Ovary (tissue), 7 donors: ENCODE measurements at regions not wholly inside any gene's neighbourhood (a gene's known extent, or its start where the extent isn't known, plus 50 kb on each side); places are given as distances from the start of the nearest gene placed in this dataset.

Experiments
- DNase-seq, 5 donors: peaks; one replicate each; pipeline ENCODE4 v3.0.0-alpha.2; 2019 to 2020
- H3K27ac ChIP-seq, 2 donors: fragments of 200-600 bp; one replicate each; pipeline versions ENCODE4 v1.5.1 to v1.8.0; 2019 to 2022
- H3K27me3 ChIP-seq: fragments of 200-600 bp; one replicate; pipeline ENCODE4 v1.8.0; 2022
- H3K36me3 ChIP-seq: fragments of 200-600 bp; sonication (generic); one replicate; pipeline ENCODE4 v1.5.1; 2019
- H3K4me1 ChIP-seq: one replicate; pipeline ENCODE4 v1.8.1; 2013; ENCODE audit warnings: mild to moderate bottlenecking, moderate library complexity; ENCODE audit not compliant: insufficient read depth
- H3K4me3 ChIP-seq: fragments of 200-600 bp; sonication (generic); one replicate; pipeline ENCODE4 v1.5.1; 2017
- H3K9me3 ChIP-seq, 2 donors: fragments of 200-600 bp in 1 of 2; sonication (generic) in 1 of 2; one replicate each; pipeline versions ENCODE4 v1.5.1 to v1.8.1; 2013 to 2019; ENCODE audit warnings: mild to moderate bottlenecking in 1 of 2, moderate library complexity in 1 of 2
- EP300 ChIP-seq: sonication (generic); formaldehyde crosslinking; IDR thresholded peaks from one replicate; pipeline ENCODE4 v1.6.1; 2017; ENCODE audit warnings: antibody characterized with exemption
- POLR2A ChIP-seq: fragments of 450-650 bp; IDR thresholded peaks from one replicate; pipeline ENCODE4 v1.6.1; 2017; ENCODE audit warnings: antibody characterized with exemption, mild to moderate bottlenecking, moderate library complexity
- WGBS, 3 donors: extraction: QIAGEN DNeasy Blood & Tissue Kit in 1 of 3; methylation state at CpG; one replicate each; pipeline versions ENCODE4 v1.1.5 to v1.1.7; 2013 to 2017; 5-methylcytosine and 5-hydroxymethylcytosine counted together
- intact Hi-C, 4 donors: fragments of 100-400 bp; cut with DNase I; formaldehyde crosslinking; loops; one replicate each; pipeline versions ENCODE4 v1.11.0 to v1.15.1; 2022 to 2023
- TF ChIP-seq, protein P1 (sequence below), 3 donors: fragments of 450-650 bp in 2 of 3; fragments of 200-600 bp in 1 of 3; IDR thresholded peaks; one replicate each; pipeline versions ENCODE4 v1.5.1 to v1.8.0; 2016 to 2022; ENCODE audit warnings: antibody characterized with exemption in 3 of 3, mild to moderate bottlenecking in 1 of 3
- donor health status: DM: no; HTN: no; CAD: no; lungs with moderate emphysema.
- donor health status: DM: no; HTN: no; CAD: no.
- donor health status: Bipolar disorder and iron deficiency.
- donor health status: DM: no; HTN: no; CAD: no.
- donor health status: DM: yes; HTN: yes; CAD: no.

GRCh38 chrX:141443922-141444321, 140.6 kb downstream of the SPANXA1 start:
- no peak for DNase-seq

GRCh38 chrX:141439651-141440050, 144.9 kb downstream of the SPANXA1 start:
- H3K36me3 ChIP-seq: no peaks in the 10 kb centered on the region
- DNase-seq: no peak
- TF ChIP-seq POLR2A: no peak
- TF ChIP-seq, protein P1, sequence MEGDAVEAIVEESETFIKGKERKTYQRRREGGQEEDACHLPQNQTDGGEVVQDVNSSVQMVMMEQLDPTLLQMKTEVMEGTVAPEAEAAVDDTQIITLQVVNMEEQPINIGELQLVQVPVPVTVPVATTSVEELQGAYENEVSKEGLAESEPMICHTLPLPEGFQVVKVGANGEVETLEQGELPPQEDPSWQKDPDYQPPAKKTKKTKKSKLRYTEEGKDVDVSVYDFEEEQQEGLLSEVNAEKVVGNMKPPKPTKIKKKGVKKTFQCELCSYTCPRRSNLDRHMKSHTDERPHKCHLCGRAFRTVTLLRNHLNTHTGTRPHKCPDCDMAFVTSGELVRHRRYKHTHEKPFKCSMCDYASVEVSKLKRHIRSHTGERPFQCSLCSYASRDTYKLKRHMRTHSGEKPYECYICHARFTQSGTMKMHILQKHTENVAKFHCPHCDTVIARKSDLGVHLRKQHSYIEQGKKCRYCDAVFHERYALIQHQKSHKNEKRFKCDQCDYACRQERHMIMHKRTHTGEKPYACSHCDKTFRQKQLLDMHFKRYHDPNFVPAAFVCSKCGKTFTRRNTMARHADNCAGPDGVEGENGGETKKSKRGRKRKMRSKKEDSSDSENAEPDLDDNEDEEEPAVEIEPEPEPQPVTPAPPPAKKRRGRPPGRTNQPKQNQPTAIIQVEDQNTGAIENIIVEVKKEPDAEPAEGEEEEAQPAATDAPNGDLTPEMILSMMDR (IDR thresholded peaks at IDR 0.05): no peak
- no peak for TF ChIP-seq EP300
- H3K27ac ChIP-seq: no peak overlapping the region
- no peaks in the 10 kb centered on the region for H3K4me1 ChIP-seq
- no peaks in the 10 kb centered on the region for H3K9me3 ChIP-seq
- no peak overlapping the region for H3K4me3 ChIP-seq
- H3K27me3 ChIP-seq: no peaks in the 10 kb centered on the region
- intact Hi-C loops: loop anchor here in 1 of 4 donors (10.0 kb wide), 1 partner anchor 955 kb away; no protein-coding TSS in a partner anchor
- 46 to 60% (median 46%) methylated on average over 1 of the region's 1 CpG for WGBS, 3 donors

More at GRCh38 chrX:141443922-141444321, 140.6 kb downstream of the SPANXA1 start:
- Histone ChIP-seq H3K27me3 (no peaks in the 10 kb centered on the region), H3K36me3 (no peaks in the 10 kb centered on the region), H3K27ac (no peak overlapping the region), H3K4me3 (no peak overlapping the region), H3K4me1 (no peaks in the 10 kb centered on the region), H3K9me3 (no peaks in the 10 kb centered on the region)
- no peak for TF ChIP-seq POLR2A
- no peak for TF ChIP-seq EP300
- TF ChIP-seq, protein P1 (IDR thresholded peaks at IDR 0.05): no peak
- intact Hi-C loops: no loop called here
- WGBS, 3 donors: 82 to 95% (median 94%) methylated on average over 2 of the region's 2 CpGs

- H3K4me3 ChIP-seq: no peak overlapping the region
- no peaks in the 10 kb centered on the region for H3K36me3 ChIP-seq
- H3K27ac ChIP-seq: no peak overlapping the region
- DNase-seq: no peak
- TF ChIP-seq, protein P1 (IDR thresholded peaks at IDR 0.05): no peak
- TF ChIP-seq EP300: no peak
- no peak for TF ChIP-seq POLR2A
- WGBS, 3 donors: 32 to 74% (median 62%) methylated on average over 1 of the region's 1 CpG
- H3K9me3 ChIP-seq: no peaks in the 10 kb centered on the region
- intact Hi-C loops: no loop called here
- H3K4me1 ChIP-seq: no peaks in the 10 kb centered on the region
- H3K27me3 ChIP-seq: no peaks in the 10 kb centered on the region
These were observed 168.6 kb downstream of the SPANXA1 start for GRCh38 chrX:141415889-141416288.

DNA sequence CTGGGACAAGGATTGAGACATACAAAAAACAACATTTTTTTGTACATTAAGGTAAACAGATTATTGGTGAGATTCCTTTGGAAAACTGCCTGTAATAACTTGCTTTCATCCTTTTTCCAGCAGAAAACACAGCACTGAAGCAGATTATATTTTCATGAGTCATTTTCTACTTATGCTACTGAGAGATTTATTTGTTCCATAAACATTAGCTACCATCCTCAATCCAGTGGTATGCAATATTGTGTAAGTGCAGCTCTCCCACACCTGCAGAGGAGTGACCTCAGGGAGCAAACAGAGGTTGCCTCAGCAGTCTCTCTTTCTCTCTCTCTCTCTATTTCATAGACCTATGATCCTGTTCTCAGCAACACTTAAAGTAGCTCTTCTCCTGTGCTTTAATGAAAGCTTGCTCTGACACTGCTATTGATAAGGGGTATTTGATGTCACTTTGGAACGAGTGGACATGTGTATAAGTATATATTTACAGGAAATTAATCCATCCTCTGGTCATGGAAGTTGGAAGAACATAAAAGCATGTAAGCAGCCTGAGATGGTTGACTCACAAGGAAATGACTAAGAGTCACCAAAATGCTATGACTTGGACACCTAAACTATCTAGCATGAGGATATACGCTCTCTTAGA, 163.7 kb upstream of the SPANXC start:
- no peak overlapping the region for H3K27ac ChIP-seq
- H3K36me3 ChIP-seq: no peaks in the 10 kb centered on the region
- no peaks in the 10 kb centered on the region for H3K9me3 ChIP-seq
- no peak overlapping the region for H3K4me3 ChIP-seq
- DNase-seq: no peak
- H3K4me1 ChIP-seq: no peaks in the 10 kb centered on the region
- TF ChIP-seq POLR2A (no peak), EP300 (no peak)
- TF ChIP-seq, protein P1 (IDR thresholded peaks at IDR 0.05): no peak
- intact Hi-C loops: no loop called here
- H3K27me3 ChIP-seq: no peaks in the 10 kb centered on the region
- 33 to 42% (median 35%) methylated on average over 2 of the region's 2 CpGs for WGBS, 3 donors
